GM12878 (cell line): ENCODE measurements at regions not wholly inside any gene's neighbourhood (a gene's known extent, or its start where the extent isn't known, plus 50 kb on each side); places are given as distances from the start of the nearest gene placed in this dataset.

Experiments
- ATAC-seq: fragments of 200-7000 bp; cut with Tn5 transposase; 3 replicates; pipeline ENCODE4 v1.9.1; 2020; ENCODE audit warnings: mild to moderate bottlenecking, moderate library complexity
- BruUV-seq: library from RNA; stranded (reverse); fragments of 400-500 nt; replicated peaks from 2 replicates; lab custom pipeline; 2021; lab: Mats Ljungman, UMichigan
- CTCF ChIA-PET: fragments of 300-600 bp; sonication (Branson Sonifier 250); formaldehyde crosslinking; extraction: SDS; loops from one replicate; lab custom pipeline; 2021; ENCODE audit warnings: inconsistent platforms; lab: Yijun Ruan, JAX
- POLR2A ChIA-PET: fragments of 350-600 bp; formaldehyde crosslinking; extraction: SDS; loops from one replicate; lab custom pipeline; 2021; ENCODE audit warnings: inconsistent platforms; lab: Charles Lee
- RAD21 ChIA-PET: fragments of 300-600 bp; sonication (Branson Sonifier 250); formaldehyde crosslinking; loops from one replicate; lab custom pipeline; 2023; ENCODE audit warnings: antibody characterized with exemption; ENCODE audit not compliant: unreplicated experiment; lab: Charles Lee
- SMC1A ChIA-PET: fragments of 300-600 bp; sonication (Branson Sonifier 250); formaldehyde crosslinking; loops from one replicate; lab custom pipeline; 2023; ENCODE audit not compliant: unreplicated experiment, uncharacterized antibody; lab: Charles Lee
- DNase-seq: peaks from one replicate; pipeline ENCODE4 v3.0.0-alpha.2; 2011; ENCODE audit warnings: low read depth, low spot score
- FAIRE-seq: peaks from 3 replicates; lab custom pipeline; 2011; peaks lifted over from hg19 to GRCh38; lab: Jason Lieb, UNC
- H2AFZ ChIP-seq: 2 replicates; pipeline ENCODE4 v1.6.0; 2011; ENCODE audit warnings: low read depth, low read length, control low read depth; ENCODE audit not compliant: control insufficient read depth
- H3K27ac ChIP-seq: 2 replicates; pipeline ENCODE4 v1.5.1; 2011; ENCODE audit warnings: control low read depth; ENCODE audit not compliant: control insufficient read depth, insufficient read depth
- H3K27me3 ChIP-seq, 2 experiments: replicated peaks in 1 of 2; 2 replicates each; pipeline versions ENCODE4 v1.6.0 to v1.6.1; 2011; ENCODE audit warnings: low read length in 1 of 2; ENCODE audit not compliant: control insufficient read depth in 2 of 2, insufficient read depth in 2 of 2
- H3K36me3 ChIP-seq, 2 experiments: 2 replicates each; pipeline ENCODE4 v1.5.1; 2011; ENCODE audit warnings: low read length in 1 of 2; ENCODE audit not compliant: control insufficient read depth in 2 of 2, insufficient read depth in 2 of 2
- H3K4me1 ChIP-seq: 2 replicates; pipeline ENCODE4 v1.6.1; 2011; ENCODE audit warnings: mild to moderate bottlenecking, low read length, moderate library complexity, mixed read lengths; ENCODE audit not compliant: control insufficient read depth, insufficient read depth
- H3K4me2 ChIP-seq: 2 replicates; pipeline ENCODE4 v1.6.0; 2011; ENCODE audit warnings: control low read depth; ENCODE audit not compliant: control insufficient read depth, insufficient read depth
- H3K4me3 ChIP-seq: fragments of 200-600 bp; sonication (generic); 2 replicates; pipeline ENCODE4 v1.5.1; 2016
- H3K79me2 ChIP-seq: 2 replicates; pipeline ENCODE4 v1.6.0; 2011; ENCODE audit warnings: low read length; ENCODE audit not compliant: control insufficient read depth, insufficient read depth
- H3K9ac ChIP-seq: 2 replicates; pipeline ENCODE4 v1.8.0; 2011; ENCODE audit warnings: low read length, control low read depth, mixed read lengths; ENCODE audit not compliant: control insufficient read depth, insufficient read depth
- H3K9me3 ChIP-seq: replicated peaks from 3 replicates; pipeline ENCODE4 v1.5.1; 2011; ENCODE audit warnings: mild to moderate bottlenecking, low read length; ENCODE audit not compliant: control insufficient read depth, insufficient read depth
- H4K20me1 ChIP-seq: 2 replicates; pipeline ENCODE4 v1.6.0; 2011; ENCODE audit not compliant: control insufficient read depth, insufficient read depth
- BACH1 ChIP-seq: fragments of 450-650 bp; IDR thresholded peaks from 2 replicates; pipeline ENCODE4 v1.6.1; 2017; ENCODE audit warnings: mild to moderate bottlenecking, borderline replicate concordance
- BCLAF1 ChIP-seq: fragments of 450-650 bp; IDR thresholded peaks from 2 replicates; pipeline ENCODE4 v1.6.1; 2017; ENCODE audit warnings: antibody characterized with exemption, mild to moderate bottlenecking, moderate library complexity
- BRCA1 ChIP-seq: IDR thresholded peaks from 2 replicates; pipeline ENCODE4 v1.6.1; 2011; ENCODE audit warnings: low read depth, low read length, improper control_type of control experiment
- CBFB ChIP-seq: IDR thresholded peaks from 2 replicates; pipeline ENCODE4 v1.6.1; 2016; ENCODE audit warnings: antibody characterized with exemption, low read depth
- E4F1 ChIP-seq: fragments of 450-650 bp; IDR thresholded peaks from 2 replicates; pipeline ENCODE4 v1.6.1; 2018; ENCODE audit warnings: borderline replicate concordance, mild to moderate bottlenecking; ENCODE audit not compliant: partially characterized antibody
- ELK1 ChIP-seq: IDR thresholded peaks from 2 replicates; pipeline ENCODE4 v1.6.1; 2012; ENCODE audit warnings: low read depth, low read length, improper control_type of control experiment
- EZH2 ChIP-seq: IDR thresholded peaks from 2 replicates; pipeline ENCODE4 v1.6.1; 2012; ENCODE audit warnings: low read depth, mild to moderate bottlenecking, control low read depth, inconsistent platforms, low read length, borderline replicate concordance; ENCODE audit not compliant: control insufficient read depth
- MTA3 ChIP-seq: IDR thresholded peaks from 2 replicates; pipeline ENCODE4 v1.6.1; 2012; ENCODE audit warnings: low read length, inconsistent platforms, borderline replicate concordance
- MYC ChIP-seq: IDR thresholded peaks from 2 replicates; pipeline ENCODE4 v1.6.1; 2011; ENCODE audit warnings: mild to moderate bottlenecking, low read length, moderate library complexity, inconsistent platforms; ENCODE audit not compliant: insufficient read depth, insufficient replicate concordance, insufficient read length, severe bottlenecking
- NR2F1 ChIP-seq: fragments of 450-650 bp; conservative IDR thresholded peaks from 2 replicates; pipeline ENCODE4 v1.6.1; 2017; ENCODE audit warnings: mild to moderate bottlenecking
- NRF1 ChIP-seq: conservative IDR thresholded peaks from 2 replicates; pipeline ENCODE4 v1.6.1; 2011; ENCODE audit warnings: mild to moderate bottlenecking, low read depth, low read length, improper control_type of control experiment
- RBBP5 ChIP-seq: fragments of 200-600 bp; sonication (generic); conservative IDR thresholded peaks from 2 replicates; pipeline ENCODE4 v1.6.1; 2016
- RUNX3 ChIP-seq: IDR thresholded peaks from 2 replicates; pipeline ENCODE4 v1.6.1; 2012; ENCODE audit warnings: low read length, inconsistent platforms
- ZNF622 ChIP-seq: fragments of 450-650 bp; IDR thresholded peaks from 2 replicates; pipeline ENCODE4 v1.6.1; 2017; ENCODE audit warnings: mild to moderate bottlenecking, inconsistent platforms
- WGBS: methylation state at CpG from one replicate; pipeline ENCODE4 v1.1.6; 2016; ENCODE audit warnings: low lambda C conversion rate; ENCODE audit not compliant: insufficient replicate concordance, insufficient coverage; ENCODE audit errors: missing lambda C conversion rate; 5-methylcytosine and 5-hydroxymethylcytosine counted together
- in situ Hi-C: fragments of 300-500 bp; cut with MboI; formaldehyde crosslinking; loops from 9 replicates; pipeline ENCODE4 v1.14.3; 2018; ENCODE audit warnings: mixed read lengths
- intact Hi-C: fragments of 100-400 bp; cut with micrococcal nuclease; formaldehyde crosslinking; loops from one replicate; pipeline ENCODE4 v1.14.2; 2022; ENCODE audit not compliant: unreplicated experiment

- RAD21 ChIA-PET: no interaction called here
- SMC1A ChIA-PET: no interaction called here
- ATAC-seq: no peak
- FAIRE-seq: no peak
- 5% methylated on average over 2 of the region's 2 CpGs for WGBS
- Histone ChIP-seq H3K79me2 (no peaks in the 10 kb centered on the region), H4K20me1 (no peaks in the 10 kb centered on the region), H3K4me1 (no peaks in the 10 kb centered on the region), H3K27me3 (peaks cover 2 to 3% of the 10 kb centered on the region in 2 experiments; a peak in 1 of 4 replicates), H2AFZ (no peak overlapping the region), H3K9me3 (no peaks in the 10 kb centered on the region), H3K36me3 (no peaks in the 10 kb centered on the region), H3K27ac (no peak overlapping the region), H3K4me2 (no peak overlapping the region), H3K9ac (no peak overlapping the region), H3K4me3 (no peak overlapping the region)
- in situ Hi-C loops: no loop called here
- CTCF ChIA-PET: no interaction called here
- no peak for DNase-seq
- TF ChIP-seq MYC (no peak), NR2F1 (no peak), EZH2 (no peak), NRF1 (no peak), BRCA1 (no peak), BACH1 (no peak), RUNX3 (no peak), ZNF622 (no peak), E4F1 (no peak), ELK1 (no peak), RBBP5 (no peak), MTA3 (no peak), BCLAF1 (no peak), CBFB (no peak)
- POLR2A ChIA-PET: no interaction called here
- intact Hi-C loops: no loop called here
- BruUV-seq: no TSS peak
Observed at GRCh38 chr3:124385996-124386395, 344.3 kb upstream of the UMPS start.
